Liver (tissue), 8 donors: ENCODE measurements at regions not wholly inside any gene's neighbourhood (a gene's known extent, or its start where the extent isn't known, plus 50 kb on each side); places are given as distances from the start of the nearest gene placed in this dataset.

Experiments used
- DNase-seq: peaks from one replicate; pipeline ENCODE4 v3.0.0-alpha.2; 2017; ENCODE audit warnings: low spot score
- H3K27ac ChIP-seq, 2 donors: one replicate each; pipeline ENCODE4 v1.7.0; 2013; ENCODE audit warnings: inconsistent platforms in 2 of 2, low read length in 2 of 2, control low read depth in 1 of 2, low read depth in 1 of 2, mild to moderate bottlenecking in 1 of 2
- H3K27me3 ChIP-seq, 4 donors: one replicate each; pipeline versions ENCODE4 v1.6.1 to v1.7.0; 2013; ENCODE audit warnings: low read length in 3 of 4, inconsistent platforms in 1 of 4, mild to moderate bottlenecking in 1 of 4, moderate library complexity in 1 of 4; ENCODE audit not compliant: control insufficient read depth in 4 of 4, insufficient read depth in 4 of 4
- H3K36me3 ChIP-seq, 4 donors: one replicate each; pipeline versions ENCODE4 v1.6.1 to v1.7.0; 2013; ENCODE audit warnings: low read length in 3 of 4, mild to moderate bottlenecking in 3 of 4, low read depth in 1 of 4, moderate library complexity in 1 of 4; ENCODE audit not compliant: control insufficient read depth in 4 of 4, insufficient read depth in 3 of 4
- H3K4me1 ChIP-seq, 4 donors: one replicate each; pipeline versions ENCODE4 v1.6.1 to v1.7.0; 2013; ENCODE audit warnings: low read length in 3 of 4, mild to moderate bottlenecking in 3 of 4, moderate library complexity in 1 of 4; ENCODE audit not compliant: control insufficient read depth in 4 of 4, insufficient read depth in 4 of 4
- H3K4me3 ChIP-seq, 3 donors: one replicate each; pipeline versions ENCODE4 v1.6.1 to v1.7.0; 2013; ENCODE audit warnings: low read length in 3 of 3, control low read depth in 1 of 3, low read depth in 1 of 3, mild to moderate bottlenecking in 1 of 3
- H3K9ac ChIP-seq, 2 donors: one replicate each; pipeline ENCODE4 v1.7.0; 2013; ENCODE audit warnings: low read length in 2 of 2, mild to moderate bottlenecking in 2 of 2, moderate library complexity in 2 of 2, control low read depth in 1 of 2, low read depth in 1 of 2
- H3K9me3 ChIP-seq, 4 donors: one replicate each; pipeline versions ENCODE4 v1.6.1 to v1.7.0; 2013; ENCODE audit warnings: low read length in 3 of 4; ENCODE audit not compliant: control insufficient read depth in 4 of 4
- ATF3 ChIP-seq: IDR thresholded peaks from 2 replicates; pipeline ENCODE4 v1.6.1; 2016; ENCODE audit warnings: antibody characterized with exemption
- EGR1 ChIP-seq, 2 donors: IDR thresholded peaks; 2 replicates each; pipeline ENCODE4 v1.6.1; 2016 to 2018; ENCODE audit warnings: antibody characterized with exemption in 2 of 2, low read depth in 2 of 2
- FOXA1 ChIP-seq: IDR thresholded peaks from 2 replicates; pipeline ENCODE4 v1.6.1; 2016; ENCODE audit warnings: antibody characterized with exemption
- FOXA2 ChIP-seq: IDR thresholded peaks from 2 replicates; pipeline ENCODE4 v1.6.1; 2016; ENCODE audit warnings: antibody characterized with exemption
- GABPA ChIP-seq, 2 donors: IDR thresholded peaks in 1 of 2; conservative IDR thresholded peaks in 1 of 2; 2 replicates each; pipeline ENCODE4 v1.6.1; 2016; ENCODE audit warnings: antibody characterized with exemption in 2 of 2, mild to moderate bottlenecking in 1 of 2, moderate library complexity in 1 of 2
- HNF4A ChIP-seq, 2 donors: conservative IDR thresholded peaks; 2 replicates each; pipeline ENCODE4 v1.6.1; 2016; ENCODE audit warnings: antibody characterized with exemption in 2 of 2, mild to moderate bottlenecking in 2 of 2
- HNF4G ChIP-seq: IDR thresholded peaks from 2 replicates; pipeline ENCODE4 v1.6.1; 2016; ENCODE audit warnings: antibody characterized with exemption
- JUND ChIP-seq, 2 donors: IDR thresholded peaks; 2 replicates each; pipeline ENCODE4 v1.6.1; 2016; ENCODE audit warnings: antibody characterized with exemption in 2 of 2
- NR2F2 ChIP-seq: IDR thresholded peaks from 2 replicates; pipeline ENCODE4 v1.6.1; 2016; ENCODE audit warnings: antibody characterized with exemption
- RAD21 ChIP-seq, 2 donors: IDR thresholded peaks; 2 replicates each; pipeline ENCODE4 v1.6.1; 2016; ENCODE audit warnings: antibody characterized with exemption in 2 of 2, mild to moderate bottlenecking in 2 of 2
- RXRA ChIP-seq, 2 donors: IDR thresholded peaks; 2 replicates each; pipeline ENCODE4 v1.6.1; 2017 to 2018; ENCODE audit warnings: antibody characterized with exemption in 2 of 2, mild to moderate bottlenecking in 1 of 2
- WGBS: extraction: QIAGEN DNeasy Blood & Tissue Kit; methylation state at CpG from one replicate; pipeline ENCODE4 v1.1.7; 2013; 5-methylcytosine and 5-hydroxymethylcytosine counted together
- TF ChIP-seq, protein P1 (sequence below): fragments of 150-350 bp; IDR thresholded peaks from 2 replicates; pipeline ENCODE4 v1.5.1; 2017; ENCODE audit warnings: improper control_type of control experiment, low read depth, low read length; ENCODE audit not compliant: missing input control
- TF ChIP-seq, protein P2 (sequence below): IDR thresholded peaks from 2 replicates; pipeline ENCODE4 v1.6.1; 2016; ENCODE audit warnings: antibody characterized with exemption
- TF ChIP-seq, protein P3 (sequence below): IDR thresholded peaks from 2 replicates; pipeline ENCODE4 v1.6.1; 2016; ENCODE audit warnings: antibody characterized with exemption
- TF ChIP-seq, protein P4 (sequence below): IDR thresholded peaks from 2 replicates; pipeline ENCODE4 v1.6.1; 2016; ENCODE audit warnings: antibody characterized with exemption, mild to moderate bottlenecking
- donor health status: healthy.
- donor health status: healthy.
- donor health status: healthy.
- donor health status: healthy.
- donor health status: healthy.

DNA sequence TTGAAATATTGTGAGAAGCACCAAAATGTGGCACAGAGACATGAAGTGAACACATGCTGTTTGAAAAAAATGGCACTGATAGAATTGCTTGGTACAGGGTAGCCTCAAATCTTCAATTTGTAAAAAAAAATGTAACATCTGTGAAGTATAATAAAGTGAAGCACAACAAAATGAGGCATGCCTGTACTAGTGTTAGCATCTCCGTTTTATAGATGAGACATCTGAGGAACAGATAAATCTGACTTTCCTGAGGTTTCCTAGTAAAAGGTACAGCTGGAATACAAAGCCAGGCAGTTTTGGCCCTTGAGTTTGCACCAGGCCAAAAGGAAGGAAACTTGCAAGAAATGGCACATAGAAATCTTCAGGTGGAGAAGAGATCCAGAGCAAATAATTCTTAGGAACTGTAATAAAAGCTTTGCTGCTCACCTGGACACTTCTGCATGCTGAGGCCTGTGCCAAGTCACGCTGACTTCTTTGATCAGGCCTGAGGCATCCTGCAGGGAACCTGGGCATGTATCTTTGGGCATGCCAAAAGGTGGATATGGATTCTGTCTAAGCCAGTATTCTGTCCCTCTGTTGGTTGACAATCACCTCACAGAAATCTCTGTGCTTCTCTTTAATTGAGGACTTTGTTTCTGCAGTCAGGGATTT lies 251.5 kb upstream of the PLPP4 start (continued):
- TF ChIP-seq, protein P1, sequence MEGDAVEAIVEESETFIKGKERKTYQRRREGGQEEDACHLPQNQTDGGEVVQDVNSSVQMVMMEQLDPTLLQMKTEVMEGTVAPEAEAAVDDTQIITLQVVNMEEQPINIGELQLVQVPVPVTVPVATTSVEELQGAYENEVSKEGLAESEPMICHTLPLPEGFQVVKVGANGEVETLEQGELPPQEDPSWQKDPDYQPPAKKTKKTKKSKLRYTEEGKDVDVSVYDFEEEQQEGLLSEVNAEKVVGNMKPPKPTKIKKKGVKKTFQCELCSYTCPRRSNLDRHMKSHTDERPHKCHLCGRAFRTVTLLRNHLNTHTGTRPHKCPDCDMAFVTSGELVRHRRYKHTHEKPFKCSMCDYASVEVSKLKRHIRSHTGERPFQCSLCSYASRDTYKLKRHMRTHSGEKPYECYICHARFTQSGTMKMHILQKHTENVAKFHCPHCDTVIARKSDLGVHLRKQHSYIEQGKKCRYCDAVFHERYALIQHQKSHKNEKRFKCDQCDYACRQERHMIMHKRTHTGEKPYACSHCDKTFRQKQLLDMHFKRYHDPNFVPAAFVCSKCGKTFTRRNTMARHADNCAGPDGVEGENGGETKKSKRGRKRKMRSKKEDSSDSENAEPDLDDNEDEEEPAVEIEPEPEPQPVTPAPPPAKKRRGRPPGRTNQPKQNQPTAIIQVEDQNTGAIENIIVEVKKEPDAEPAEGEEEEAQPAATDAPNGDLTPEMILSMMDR: no peak
- no peak for TF ChIP-seq RXRA (IDR thresholded peaks at IDR 0.05)
- no peak for TF ChIP-seq NR2F2
- TF ChIP-seq, protein P2, sequence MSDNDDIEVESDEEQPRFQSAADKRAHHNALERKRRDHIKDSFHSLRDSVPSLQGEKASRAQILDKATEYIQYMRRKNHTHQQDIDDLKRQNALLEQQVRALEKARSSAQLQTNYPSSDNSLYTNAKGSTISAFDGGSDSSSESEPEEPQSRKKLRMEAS: no peak

DNA sequence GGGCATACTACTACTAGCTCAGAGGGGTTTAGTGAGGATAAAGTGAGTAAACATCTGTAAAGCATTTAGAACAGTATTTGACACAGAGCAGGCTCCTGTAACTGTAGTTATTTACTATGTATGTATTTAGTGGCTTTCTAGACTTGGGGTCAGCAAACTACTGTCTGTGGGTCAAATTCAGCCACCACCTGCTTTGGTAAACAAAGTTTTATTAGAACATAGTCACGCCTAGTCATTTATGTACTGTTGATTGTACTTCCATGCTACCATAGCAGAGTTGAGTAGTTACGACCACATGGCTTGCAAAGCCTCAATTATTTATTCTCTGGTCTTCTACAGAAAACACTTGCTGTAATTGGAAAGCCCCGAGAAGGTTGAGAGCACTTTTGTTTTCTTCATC lies 248.5 kb upstream of the PLPP4 start:
- Histone ChIP-seq H3K4me1 (no peaks in the 10 kb centered on the region), H3K9me3 (no peaks in the 10 kb centered on the region), H3K36me3 (no peaks in the 10 kb centered on the region), H3K27me3 (no peaks in the 10 kb centered on the region), H3K4me3 (no peak overlapping the region), H3K9ac (no peak overlapping the region), H3K27ac (no peak overlapping the region)
- no peak for TF ChIP-seq RAD21 (IDR thresholded peaks at IDR 0.05)
- TF ChIP-seq, protein P3, sequence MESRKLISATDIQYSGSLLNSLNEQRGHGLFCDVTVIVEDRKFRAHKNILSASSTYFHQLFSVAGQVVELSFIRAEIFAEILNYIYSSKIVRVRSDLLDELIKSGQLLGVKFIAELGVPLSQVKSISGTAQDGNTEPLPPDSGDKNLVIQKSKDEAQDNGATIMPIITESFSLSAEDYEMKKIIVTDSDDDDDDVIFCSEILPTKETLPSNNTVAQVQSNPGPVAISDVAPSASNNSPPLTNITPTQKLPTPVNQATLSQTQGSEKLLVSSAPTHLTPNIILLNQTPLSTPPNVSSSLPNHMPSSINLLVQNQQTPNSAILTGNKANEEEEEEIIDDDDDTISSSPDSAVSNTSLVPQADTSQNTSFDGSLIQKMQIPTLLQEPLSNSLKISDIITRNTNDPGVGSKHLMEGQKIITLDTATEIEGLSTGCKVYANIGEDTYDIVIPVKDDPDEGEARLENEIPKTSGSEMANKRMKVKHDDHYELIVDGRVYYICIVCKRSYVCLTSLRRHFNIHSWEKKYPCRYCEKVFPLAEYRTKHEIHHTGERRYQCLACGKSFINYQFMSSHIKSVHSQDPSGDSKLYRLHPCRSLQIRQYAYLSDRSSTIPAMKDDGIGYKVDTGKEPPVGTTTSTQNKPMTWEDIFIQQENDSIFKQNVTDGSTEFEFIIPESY: no peak
- TF ChIP-seq, protein P4, sequence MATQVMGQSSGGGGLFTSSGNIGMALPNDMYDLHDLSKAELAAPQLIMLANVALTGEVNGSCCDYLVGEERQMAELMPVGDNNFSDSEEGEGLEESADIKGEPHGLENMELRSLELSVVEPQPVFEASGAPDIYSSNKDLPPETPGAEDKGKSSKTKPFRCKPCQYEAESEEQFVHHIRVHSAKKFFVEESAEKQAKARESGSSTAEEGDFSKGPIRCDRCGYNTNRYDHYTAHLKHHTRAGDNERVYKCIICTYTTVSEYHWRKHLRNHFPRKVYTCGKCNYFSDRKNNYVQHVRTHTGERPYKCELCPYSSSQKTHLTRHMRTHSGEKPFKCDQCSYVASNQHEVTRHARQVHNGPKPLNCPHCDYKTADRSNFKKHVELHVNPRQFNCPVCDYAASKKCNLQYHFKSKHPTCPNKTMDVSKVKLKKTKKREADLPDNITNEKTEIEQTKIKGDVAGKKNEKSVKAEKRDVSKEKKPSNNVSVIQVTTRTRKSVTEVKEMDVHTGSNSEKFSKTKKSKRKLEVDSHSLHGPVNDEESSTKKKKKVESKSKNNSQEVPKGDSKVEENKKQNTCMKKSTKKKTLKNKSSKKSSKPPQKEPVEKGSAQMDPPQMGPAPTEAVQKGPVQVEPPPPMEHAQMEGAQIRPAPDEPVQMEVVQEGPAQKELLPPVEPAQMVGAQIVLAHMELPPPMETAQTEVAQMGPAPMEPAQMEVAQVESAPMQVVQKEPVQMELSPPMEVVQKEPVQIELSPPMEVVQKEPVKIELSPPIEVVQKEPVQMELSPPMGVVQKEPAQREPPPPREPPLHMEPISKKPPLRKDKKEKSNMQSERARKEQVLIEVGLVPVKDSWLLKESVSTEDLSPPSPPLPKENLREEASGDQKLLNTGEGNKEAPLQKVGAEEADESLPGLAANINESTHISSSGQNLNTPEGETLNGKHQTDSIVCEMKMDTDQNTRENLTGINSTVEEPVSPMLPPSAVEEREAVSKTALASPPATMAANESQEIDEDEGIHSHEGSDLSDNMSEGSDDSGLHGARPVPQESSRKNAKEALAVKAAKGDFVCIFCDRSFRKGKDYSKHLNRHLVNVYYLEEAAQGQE: no peak
- TF ChIP-seq GABPA (IDR thresholded peaks at IDR 0.05 in 1 of 2, conservative IDR thresholded peaks at IDR 0.05 in 1 of 2): no peak
- no peak for TF ChIP-seq EGR1 (IDR thresholded peaks at IDR 0.05; ENCODE audit: low read depth in 2 of 2)
- no peak for TF ChIP-seq JUND (IDR thresholded peaks at IDR 0.05)
- TF ChIP-seq ATF3: no peak
- TF ChIP-seq, protein P1: no peak
- no peak for TF ChIP-seq NR2F2
- TF ChIP-seq FOXA1: no peak
- no peak for TF ChIP-seq HNF4G
- no peak for TF ChIP-seq FOXA2
- TF ChIP-seq, protein P2: no peak
- no peak for TF ChIP-seq RXRA (IDR thresholded peaks at IDR 0.05)
- no peak for TF ChIP-seq HNF4A (conservative IDR thresholded peaks at IDR 0.05)
- 68% methylated on average over 3 of the region's 3 CpGs for WGBS
- no peak for DNase-seq
